GM18505 (cell line): ENCODE measurements at regions not wholly inside any gene's neighbourhood (a gene's known extent, or its start where the extent isn't known, plus 50 kb on each side); places are given as distances from the start of the nearest gene placed in this dataset.

Experiments
- ATAC-seq: cut with Tn5 transposase; IDR thresholded peaks from one replicate; pipeline ENCODE4 v1.9.1; 2021; ENCODE audit not compliant: unreplicated experiment
- POLR2A ChIP-seq: IDR thresholded peaks from 4 replicates; pipeline ENCODE4 v1.6.1; 2011; ENCODE audit warnings: borderline replicate concordance; ENCODE audit not compliant: insufficient read depth, insufficient read length; ENCODE audit errors: extremely low read depth

GRCh38 chr2:14194233-14194632 is 438.3 kb upstream of the LRATD1 start:
- no peak for TF ChIP-seq POLR2A
- ATAC-seq, result no peak

GRCh38 chr2:14197293-14197692 is 435.2 kb upstream of the LRATD1 start:
- TF ChIP-seq POLR2A, result no peak
- ATAC-seq, result no peak

- no peak for TF ChIP-seq POLR2A
- ATAC-seq, result no peak
Observed at GRCh38 chr2:14199040-14199439, 433.5 kb upstream of the LRATD1 start.

GRCh38 chr2:14219306-14219705 is 413.2 kb upstream of the LRATD1 start:
- ATAC-seq, result no peak
- no peak for TF ChIP-seq POLR2A

- no peak for ATAC-seq
- TF ChIP-seq POLR2A, result no peak
Observed at GRCh38 chr2:14220101-14220500, 412.4 kb upstream of the LRATD1 start.

GRCh38 chr2:14221466-14221865 is 411.1 kb upstream of the LRATD1 start:
- no peak for ATAC-seq
- no peak for TF ChIP-seq POLR2A

- TF ChIP-seq POLR2A, result no peak
Observed at GRCh38 chr2:14223576-14223975, 408.9 kb upstream of the LRATD1 start.

GRCh38 chr2:14231391-14231898 is 401.1 kb upstream of the LRATD1 start:
- TF ChIP-seq POLR2A, result no peak
- no peak for ATAC-seq

More at GRCh38 chr2:14223576-14223975, 408.9 kb upstream of the LRATD1 start:
- ATAC-seq, result no peak

- no peak for ATAC-seq
- no peak for TF ChIP-seq POLR2A
Observed at GRCh38 chr2:14232217-14232616, 400.3 kb upstream of the LRATD1 start.

- no peak for TF ChIP-seq POLR2A
Observed at GRCh38 chr2:14234911-14235310, 397.6 kb upstream of the LRATD1 start.

GRCh38 chr2:14235667-14236066 is 396.9 kb upstream of the LRATD1 start:
- TF ChIP-seq POLR2A, result no peak
- no peak for ATAC-seq

More at GRCh38 chr2:14234911-14235310, 397.6 kb upstream of the LRATD1 start:
- ATAC-seq, result no peak

- no peak for TF ChIP-seq POLR2A
- no peak for ATAC-seq
Observed at GRCh38 chr2:14237902-14238301, 394.6 kb upstream of the LRATD1 start.

- TF ChIP-seq POLR2A, result no peak
- ATAC-seq, result no peak
Observed at GRCh38 chr2:14239605-14240004, 392.9 kb upstream of the LRATD1 start.

GRCh38 chr2:14240868-14241267 is 391.6 kb upstream of the LRATD1 start:
- no peak for TF ChIP-seq POLR2A
- no peak for ATAC-seq

- TF ChIP-seq POLR2A, result no peak
- no peak for ATAC-seq
Observed at GRCh38 chr2:14245901-14246300, 386.6 kb upstream of the LRATD1 start.
